HepG2 (cell line): ENCODE measurements at regions not wholly inside any gene's neighbourhood (a gene's known extent, or its start where the extent isn't known, plus 50 kb on each side); places are given as distances from the start of the nearest gene placed in this dataset.

Experiments
- ATAC-seq: fragments of 200-7000 bp; cut with Tn5 transposase; 3 replicates; pipeline ENCODE4 v1.9.1; 2020; ENCODE audit warnings: mild to moderate bottlenecking, moderate library complexity
- BruUV-seq: library from RNA; stranded (reverse); fragments of 400-500 nt; replicated peaks from 2 replicates; lab custom pipeline; 2021; lab: Mats Ljungman, UMichigan
- CTCF ChIA-PET: fragments of 300-600 bp; formaldehyde crosslinking; extraction: SDS; loops from one replicate; lab custom pipeline; 2021; ENCODE audit warnings: low total read pairs, inconsistent platforms, low intra/inter-chr PET ratio; lab: Yijun Ruan, JAX
- POLR2A ChIA-PET: fragments of 350-600 bp; sonication (Branson Sonifier 250); formaldehyde crosslinking; loops from one replicate; lab custom pipeline; 2020; ENCODE audit warnings: antibody characterized with exemption, inconsistent platforms; lab: Yijun Ruan, JAX
- DNase-seq: peaks from one replicate; pipeline ENCODE4 v3.0.0-alpha.2; 2015; ENCODE audit warnings: low spot score
- FAIRE-seq: peaks from 3 replicates; lab custom pipeline; 2011; peaks lifted over from hg19 to GRCh38; lab: Jason Lieb, UNC
- H2AFZ ChIP-seq: one replicate; pipeline ENCODE4 v1.6.1; 2011; ENCODE audit warnings: low read length, inconsistent platforms
- H3K27ac ChIP-seq: fragments of 300-600 bp; 3 replicates; pipeline ENCODE4 v1.8.0; 2011; ENCODE audit warnings: mixed run types, mild to moderate bottlenecking, mixed read lengths, low read length, inconsistent platforms; ENCODE audit not compliant: insufficient read depth; ENCODE audit errors: extremely low read length
- H3K27me3 ChIP-seq, 2 experiments: fragments of 200-600 bp in 1 of 2; 2 replicates in 1 of 2; 3 replicates in 1 of 2; pipeline versions ENCODE4 v1.6.0 to v1.8.0; 2011; ENCODE audit warnings: low read length in 2 of 2, mild to moderate bottlenecking in 2 of 2, moderate library complexity in 2 of 2, inconsistent platforms in 1 of 2; ENCODE audit not compliant: insufficient read depth in 2 of 2, control insufficient read depth in 1 of 2
- H3K36me3 ChIP-seq, 2 experiments: fragments of 200-600 bp in 1 of 2; replicated peaks in 1 of 2; 2 replicates in 1 of 2; 3 replicates in 1 of 2; pipeline versions ENCODE4 v1.5.1 to v1.8.0; 2011; ENCODE audit warnings: low read length in 2 of 2, inconsistent platforms in 1 of 2; ENCODE audit not compliant: insufficient read depth in 2 of 2, control insufficient read depth in 1 of 2
- H3K4me1 ChIP-seq: 2 replicates; pipeline ENCODE4 v1.5.1; 2012; ENCODE audit warnings: low read length, inconsistent platforms; ENCODE audit not compliant: insufficient read depth
- H3K4me2 ChIP-seq: 2 replicates; pipeline ENCODE4 v1.6.0; 2011; ENCODE audit warnings: low read depth, low read length, inconsistent platforms
- H3K4me3 ChIP-seq, 3 experiments: fragments of 200-600 bp in 1 of 3; sonication (generic), shearing (Covaris generic) in 1 of 3; replicated peaks in 1 of 3; 2 replicates each; pipeline ENCODE4 v1.5.1; 2011 to 2016; ENCODE audit warnings: low read length in 3 of 3, inconsistent platforms in 2 of 3, low read depth in 2 of 3, mild to moderate bottlenecking in 2 of 3, control low read depth in 1 of 3, mixed read lengths in 1 of 3; ENCODE audit not compliant: insufficient read depth in 1 of 3
- H3K79me2 ChIP-seq: one replicate; pipeline ENCODE4 v1.6.1; 2011; ENCODE audit warnings: low read length, inconsistent platforms; ENCODE audit not compliant: insufficient read depth
- H3K9ac ChIP-seq: 2 replicates; pipeline ENCODE4 v1.6.0; 2011; ENCODE audit warnings: mild to moderate bottlenecking, low read depth, low read length, inconsistent platforms; ENCODE audit not compliant: insufficient read depth
- H3K9me3 ChIP-seq: 2 replicates; pipeline ENCODE4 v1.5.1; 2012; ENCODE audit warnings: mild to moderate bottlenecking, low read length
- H4K20me1 ChIP-seq: 2 replicates; pipeline ENCODE4 v1.6.0; 2011; ENCODE audit warnings: inconsistent platforms, mild to moderate bottlenecking, low read length, moderate library complexity; ENCODE audit not compliant: insufficient read depth
- ASH2L ChIP-seq: fragments of 300-600, 200-600 bp; sonication (generic); IDR thresholded peaks from 2 replicates; pipeline ENCODE4 v1.7.0; 2017; ENCODE audit warnings: low read depth, mild to moderate bottlenecking, moderate library complexity, mixed read lengths, low read length; ENCODE audit not compliant: insufficient read length
- MAFF ChIP-seq: IDR thresholded peaks from 2 replicates; pipeline ENCODE4 v1.6.1; 2011; ENCODE audit warnings: low read depth, low read length, improper control_type of control experiment
- MAFK ChIP-seq, 2 experiments: IDR thresholded peaks in 1 of 2; conservative IDR thresholded peaks in 1 of 2; 2 replicates each; pipeline ENCODE4 v1.6.1; 2011; ENCODE audit warnings: improper control_type of control experiment in 2 of 2, low read length in 2 of 2
- ZNF333 ChIP-seq: sonication (generic); formaldehyde crosslinking; IDR thresholded peaks from 2 replicates; pipeline ENCODE4 v1.4.0; 2020; ENCODE audit warnings: mild to moderate bottlenecking, missing genetic modification reagents, borderline replicate concordance
- ZNF543 ChIP-seq: sonication (generic); formaldehyde crosslinking; IDR thresholded peaks from 2 replicates; pipeline ENCODE4 v1.4.0; 2020; ENCODE audit warnings: mild to moderate bottlenecking, missing genetic modification reagents
- ZNF878 ChIP-seq: sonication (generic); formaldehyde crosslinking; IDR thresholded peaks from 2 replicates; pipeline ENCODE4 v1.8.1; 2023; ENCODE audit warnings: mild to moderate bottlenecking, missing genetic modification reagents, moderate library complexity
- ZSCAN22 ChIP-seq: sonication (generic); formaldehyde crosslinking; IDR thresholded peaks from 2 replicates; pipeline ENCODE4 v1.4.0; 2020; ENCODE audit warnings: mild to moderate bottlenecking, missing genetic modification reagents
- WGBS: methylation state at CpG from one replicate; pipeline ENCODE4 v1.1.6; 2017; ENCODE audit warnings: low lambda C conversion rate; 5-methylcytosine and 5-hydroxymethylcytosine counted together
- in situ Hi-C: cut with HindIII; loops from 2 replicates; pipeline ENCODE4 v1.10.0; 2017; ENCODE audit warnings: low pct_unique_long_range_greater_than_20kb; ENCODE audit not compliant: extremely low pct_ligation_motif_present
- intact Hi-C: fragments of 100-400 bp; cut with micrococcal nuclease; formaldehyde crosslinking; loops from one replicate; pipeline ENCODE4 v1.10.0; 2022; ENCODE audit not compliant: unreplicated experiment
- TF ChIP-seq, protein P1 (sequence below): sonication (generic); formaldehyde crosslinking; IDR thresholded peaks from 2 replicates; pipeline ENCODE4 v1.5.0; 2020; ENCODE audit warnings: mild to moderate bottlenecking, missing genetic modification reagents, borderline replicate concordance

GRCh38 chr1:87452648-87453047, 124.0 kb downstream of the LMO4 start:
- no peak for FAIRE-seq

DNA sequence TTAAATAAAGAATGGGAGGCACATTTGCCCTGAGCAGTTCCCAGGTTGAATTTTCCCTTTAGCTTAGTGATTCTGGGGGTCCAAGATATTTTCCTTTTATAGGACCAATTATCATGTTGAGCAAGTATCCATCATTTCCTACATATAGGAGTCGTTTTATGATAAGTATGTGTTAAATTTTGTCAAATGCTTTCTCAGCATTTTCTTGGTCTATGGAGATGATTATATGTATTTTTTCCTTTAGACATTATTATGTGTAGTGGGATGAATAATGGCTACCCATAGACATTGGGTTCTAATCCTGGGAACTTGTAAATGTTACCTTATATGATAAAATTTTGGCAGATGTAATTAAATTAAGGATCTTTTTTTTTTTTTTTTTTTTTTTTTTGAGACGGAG, 128.7 kb downstream of the LMO4 start:
- no peak for TF ChIP-seq ZNF543 (CRISPR knock-in tag)
- TF ChIP-seq, protein P1, sequence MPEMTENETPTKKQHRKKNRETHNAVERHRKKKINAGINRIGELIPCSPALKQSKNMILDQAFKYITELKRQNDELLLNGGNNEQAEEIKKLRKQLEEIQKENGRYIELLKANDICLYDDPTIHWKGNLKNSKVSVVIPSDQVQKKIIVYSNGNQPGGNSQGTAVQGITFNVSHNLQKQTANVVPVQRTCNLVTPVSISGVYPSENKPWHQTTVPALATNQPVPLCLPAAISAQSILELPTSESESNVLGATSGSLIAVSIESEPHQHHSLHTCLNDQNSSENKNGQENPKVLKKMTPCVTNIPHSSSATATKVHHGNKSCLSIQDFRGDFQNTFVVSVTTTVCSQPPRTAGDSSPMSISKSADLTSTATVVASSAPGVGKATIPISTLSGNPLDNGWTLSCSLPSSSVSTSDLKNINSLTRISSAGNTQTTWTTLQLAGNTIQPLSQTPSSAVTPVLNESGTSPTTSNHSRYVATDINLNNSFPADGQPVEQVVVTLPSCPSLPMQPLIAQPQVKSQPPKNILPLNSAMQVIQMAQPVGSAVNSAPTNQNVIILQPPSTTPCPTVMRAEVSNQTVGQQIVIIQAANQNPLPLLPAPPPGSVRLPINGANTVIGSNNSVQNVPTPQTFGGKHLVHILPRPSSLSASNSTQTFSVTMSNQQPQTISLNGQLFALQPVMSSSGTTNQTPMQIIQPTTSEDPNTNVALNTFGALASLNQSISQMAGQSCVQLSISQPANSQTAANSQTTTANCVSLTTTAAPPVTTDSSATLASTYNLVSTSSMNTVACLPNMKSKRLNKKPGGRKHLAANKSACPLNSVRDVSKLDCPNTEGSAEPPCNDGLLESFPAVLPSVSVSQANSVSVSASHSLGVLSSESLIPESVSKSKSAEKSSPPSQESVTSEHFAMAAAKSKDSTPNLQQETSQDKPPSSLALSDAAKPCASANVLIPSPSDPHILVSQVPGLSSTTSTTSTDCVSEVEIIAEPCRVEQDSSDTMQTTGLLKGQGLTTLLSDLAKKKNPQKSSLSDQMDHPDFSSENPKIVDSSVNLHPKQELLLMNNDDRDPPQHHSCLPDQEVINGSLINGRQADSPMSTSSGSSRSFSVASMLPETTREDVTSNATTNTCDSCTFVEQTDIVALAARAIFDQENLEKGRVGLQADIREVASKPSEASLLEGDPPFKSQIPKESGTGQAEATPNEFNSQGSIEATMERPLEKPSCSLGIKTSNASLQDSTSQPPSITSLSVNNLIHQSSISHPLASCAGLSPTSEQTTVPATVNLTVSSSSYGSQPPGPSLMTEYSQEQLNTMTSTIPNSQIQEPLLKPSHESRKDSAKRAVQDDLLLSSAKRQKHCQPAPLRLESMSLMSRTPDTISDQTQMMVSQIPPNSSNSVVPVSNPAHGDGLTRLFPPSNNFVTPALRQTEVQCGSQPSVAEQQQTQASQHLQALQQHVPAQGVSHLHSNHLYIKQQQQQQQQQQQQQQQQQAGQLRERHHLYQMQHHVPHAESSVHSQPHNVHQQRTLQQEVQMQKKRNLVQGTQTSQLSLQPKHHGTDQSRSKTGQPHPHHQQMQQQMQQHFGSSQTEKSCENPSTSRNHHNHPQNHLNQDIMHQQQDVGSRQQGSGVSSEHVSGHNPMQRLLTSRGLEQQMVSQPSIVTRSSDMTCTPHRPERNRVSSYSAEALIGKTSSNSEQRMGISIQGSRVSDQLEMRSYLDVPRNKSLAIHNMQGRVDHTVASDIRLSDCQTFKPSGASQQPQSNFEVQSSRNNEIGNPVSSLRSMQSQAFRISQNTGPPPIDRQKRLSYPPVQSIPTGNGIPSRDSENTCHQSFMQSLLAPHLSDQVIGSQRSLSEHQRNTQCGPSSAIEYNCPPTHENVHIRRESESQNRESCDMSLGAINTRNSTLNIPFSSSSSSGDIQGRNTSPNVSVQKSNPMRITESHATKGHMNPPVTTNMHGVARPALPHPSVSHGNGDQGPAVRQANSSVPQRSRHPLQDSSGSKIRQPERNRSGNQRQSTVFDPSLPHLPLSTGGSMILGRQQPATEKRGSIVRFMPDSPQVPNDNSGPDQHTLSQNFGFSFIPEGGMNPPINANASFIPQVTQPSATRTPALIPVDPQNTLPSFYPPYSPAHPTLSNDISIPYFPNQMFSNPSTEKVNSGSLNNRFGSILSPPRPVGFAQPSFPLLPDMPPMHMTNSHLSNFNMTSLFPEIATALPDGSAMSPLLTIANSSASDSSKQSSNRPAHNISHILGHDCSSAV = no peak
- no peak for TF ChIP-seq ASH2L
- peak; percentile 55 for TF ChIP-seq MAFF
- peak in 1 of 2 experiments; percentile 64; a peak in 3 of 4 replicates for TF ChIP-seq MAFK (conservative IDR thresholded peaks at IDR 0.05 in 1 of 2, IDR thresholded peaks at IDR 0.05 in 1 of 2; ENCODE audit: low read length in 2 of 2)
- Histone ChIP-seq H3K9ac (no peak overlapping the region), H3K9me3 (no peaks in the 10 kb centered on the region), H3K27ac (no peak overlapping the region), H3K4me1 (no peaks in the 10 kb centered on the region), H2AFZ (no peak overlapping the region), H3K36me3 (no peaks in the 10 kb centered on the region), H3K4me2 (no peak overlapping the region), H3K27me3 (no peaks in the 10 kb centered on the region), H4K20me1 (no peaks in the 10 kb centered on the region), H3K79me2 (no peaks in the 10 kb centered on the region), H3K4me3 (no peak overlapping the region)
- intact Hi-C loops = no loop called here
- in situ Hi-C loops = no loop called here
- no TSS peak for BruUV-seq
- ATAC-seq (no peak), DNase-seq (no peak), FAIRE-seq (no peak)
- 21% methylated on average over 2 of the region's 2 CpGs for WGBS
- ChIA-PET CTCF (no interaction called here), POLR2A (no interaction called here)

More at GRCh38 chr1:87452648-87453047, 124.0 kb downstream of the LMO4 start:
- TF ChIP-seq ZNF333 (CRISPR knock-in tag) = no peak
- no peak for TF ChIP-seq ZSCAN22 (CRISPR knock-in tag)
- TF ChIP-seq ZNF878 (CRISPR knock-in tag) = no peak
- TF ChIP-seq, all 625 proteins: peak for 0
- H2AFZ ChIP-seq = no peak overlapping the region
- ChIA-PET CTCF (no interaction called here), POLR2A (no interaction called here)
- H3K4me1 ChIP-seq = no peaks in the 10 kb centered on the region
- ATAC-seq (no peak), DNase-seq (no peak)
- H3K27ac ChIP-seq = no peak overlapping the region
- H3K4me2 ChIP-seq = no peak overlapping the region
- no peaks in the 10 kb centered on the region for H3K79me2 ChIP-seq
- no peaks in the 10 kb centered on the region for H3K9me3 ChIP-seq
- no peaks in the 10 kb centered on the region for H4K20me1 ChIP-seq
- BruUV-seq = no TSS peak
- H3K36me3 ChIP-seq = no peaks in the 10 kb centered on the region
- intact Hi-C loops (no loop called here), in situ Hi-C loops (no loop called here)
- no peak overlapping the region for H3K9ac ChIP-seq
- H3K27me3 ChIP-seq = no peaks in the 10 kb centered on the region
- no peak overlapping the region for H3K4me3 ChIP-seq
